Small intestine (tissue), 7 donors: ENCODE measurements at regions not wholly inside any gene's neighbourhood (a gene's known extent, or its start where the extent isn't known, plus 50 kb on each side); places are given as distances from the start of the nearest gene placed in this dataset.
"Not testable (repeated sequence)": the region's sequence is repeated elsewhere in the genome, so short reads cannot be mapped to it uniquely, and the experiment has no call there.

ENCODE experiments used
- DNase-seq, 2 donors: peaks; one replicate each; pipeline versions ENCODE4 v3.0.0 to v3.0.0-alpha.2; 2013
- FAIRE-seq: peaks from 2 replicates; lab custom pipeline; 2012; peaks lifted over from hg19 to GRCh38; lab: Jason Lieb, UNC
- H3K27ac ChIP-seq, 3 donors: one replicate each; pipeline ENCODE4 v1.5.1; 2013; ENCODE audit warnings: low read length in 2 of 3, mild to moderate bottlenecking in 2 of 3, control low read depth in 1 of 3, inconsistent platforms in 1 of 3, low read depth in 1 of 3, moderate library complexity in 1 of 3
- H3K27me3 ChIP-seq, 3 donors: one replicate each; pipeline ENCODE4 v1.6.1; 2013; ENCODE audit warnings: low read length in 3 of 3, inconsistent platforms in 1 of 3; ENCODE audit not compliant: control insufficient read depth in 3 of 3, insufficient read depth in 3 of 3
- H3K36me3 ChIP-seq, 3 donors: one replicate each; pipeline ENCODE4 v1.6.1; 2013; ENCODE audit warnings: low read length in 3 of 3, inconsistent platforms in 1 of 3, low read depth in 1 of 3, mild to moderate bottlenecking in 1 of 3, moderate library complexity in 1 of 3; ENCODE audit not compliant: control insufficient read depth in 3 of 3, insufficient read depth in 2 of 3
- H3K4me1 ChIP-seq, 3 donors: one replicate each; pipeline ENCODE4 v1.6.1; 2013; ENCODE audit warnings: low read length in 2 of 3, inconsistent platforms in 1 of 3, low read depth in 1 of 3, mild to moderate bottlenecking in 1 of 3, moderate library complexity in 1 of 3; ENCODE audit not compliant: control insufficient read depth in 3 of 3, insufficient read depth in 2 of 3
- H3K4me3 ChIP-seq, 3 donors: one replicate each; pipeline ENCODE4 v1.5.1; 2013; ENCODE audit warnings: low read length in 3 of 3, control low read depth in 1 of 3, inconsistent platforms in 1 of 3, low read depth in 1 of 3, mild to moderate bottlenecking in 1 of 3, moderate library complexity in 1 of 3
- H3K9me3 ChIP-seq, 2 donors: one replicate each; pipeline ENCODE4 v1.6.1; 2013; ENCODE audit warnings: low read depth in 1 of 2, low read length in 1 of 2; ENCODE audit not compliant: control insufficient read depth in 2 of 2, insufficient read depth in 1 of 2
- WGBS, 3 donors: extraction: QIAGEN DNeasy Blood & Tissue Kit; methylation state at CpG; one replicate each; pipeline ENCODE4 v1.1.7; 2013; 5-methylcytosine and 5-hydroxymethylcytosine counted together
- donor health status: healthy with polysubstance abuse.
- donor health status: control.
- donor health status: control.
- donor health status: Bipolar disorder and iron deficiency.
- donor health status: healthy.

DNA sequence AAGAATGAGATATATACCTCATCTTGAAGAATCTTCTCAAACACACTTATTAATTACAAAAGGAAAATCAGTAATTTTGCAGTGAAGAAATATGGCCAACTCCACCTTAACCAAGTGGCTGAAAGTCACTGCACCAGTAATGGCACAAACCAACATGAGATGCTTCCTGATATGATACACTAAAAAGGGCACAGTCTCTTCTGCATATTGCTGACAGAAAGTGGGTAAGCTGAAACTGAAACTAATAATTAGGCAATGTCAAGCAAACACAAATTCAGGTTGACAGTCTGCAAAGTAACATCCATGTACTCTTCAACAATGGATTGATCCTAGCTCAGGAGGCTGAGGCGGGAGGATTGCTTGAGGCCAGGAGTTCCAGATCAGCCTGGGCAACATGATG lies 56.1 kb downstream of the ZNF22 start:
- FAIRE-seq, H3K9me3 ChIP-seq, H3K36me3 ChIP-seq, H3K4me1 ChIP-seq, DNase-seq, H3K27me3 ChIP-seq, H3K27ac ChIP-seq, H3K4me3 ChIP-seq: not testable (repeated sequence)
- 87 to 98% (median 95%) methylated on average over 1 of the region's 1 CpG for WGBS, 3 donors

GRCh38 chr10:45058580-45058979 lies 57.9 kb downstream of the ZNF22 start:
- 67 to 83% (median 76%) methylated on average over 1 of the region's 1 CpG for WGBS, 3 donors
- no peak for DNase-seq
- H3K27ac ChIP-seq = no peak overlapping the region
- H3K27me3 ChIP-seq = peaks cover 0 to 3% (median 0%) of the 10 kb centered on the region in 3 donors
- no peak for FAIRE-seq
- H3K4me3 ChIP-seq = no peak overlapping the region
- H3K9me3 ChIP-seq = no peaks in the 10 kb centered on the region
- no peaks in the 10 kb centered on the region for H3K36me3 ChIP-seq
- no peaks in the 10 kb centered on the region for H3K4me1 ChIP-seq

- FAIRE-seq = no peak
- no peak for DNase-seq
- Histone ChIP-seq H3K4me3 (no peak overlapping the region), H3K9me3 (no peaks in the 10 kb centered on the region), H3K27ac (no peak overlapping the region), H3K36me3 (no peaks in the 10 kb centered on the region), H3K4me1 (no peaks in the 10 kb centered on the region), H3K27me3 (peaks cover 0 to 3% (median 0%) of the 10 kb centered on the region in 3 donors)
- 86 to 91% (median 89%) methylated on average over 4 of the region's 4 CpGs for WGBS, 3 donors
Measured at GRCh38 chr10:45058992-45059561, 58.4 kb downstream of the ZNF22 start.

DNA sequence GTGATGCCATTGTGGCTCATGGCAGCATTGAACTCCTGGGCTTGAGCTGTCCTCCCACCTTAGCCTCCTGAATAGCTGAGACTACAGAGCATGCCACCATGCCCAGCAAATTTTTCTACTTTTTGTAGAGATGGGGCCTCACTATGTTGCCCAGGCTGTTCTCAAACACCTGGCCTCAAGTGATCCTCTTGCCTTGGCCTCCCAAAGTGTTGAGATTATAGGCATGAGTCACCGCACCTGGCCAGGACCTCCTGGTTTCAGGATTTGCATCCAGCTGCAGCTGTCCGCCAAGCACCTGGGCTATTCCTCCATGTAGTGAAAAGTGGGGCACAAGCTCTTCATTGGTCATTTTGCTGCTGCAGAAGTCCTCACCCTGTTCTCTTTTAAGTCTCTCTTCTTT lies 58.9 kb downstream of the ZNF22 start:
- DNase-seq = no peak
- Histone ChIP-seq H3K4me1 (no peaks in the 10 kb centered on the region), H3K4me3 (no peak overlapping the region), H3K9me3 (no peaks in the 10 kb centered on the region), H3K27me3 (peaks cover 0 to 3% (median 0%) of the 10 kb centered on the region in 3 donors), H3K27ac (no peak overlapping the region), H3K36me3 (no peaks in the 10 kb centered on the region)
- WGBS, 3 donors = 91 to 97% (median 97%) methylated on average over 2 of the region's 2 CpGs
- FAIRE-seq = no peak

- FAIRE-seq = no peak
- Histone ChIP-seq H3K9me3 (no peaks in the 10 kb centered on the region), H3K4me1 (no peaks in the 10 kb centered on the region), H3K27me3 (peaks cover 0 to 3% (median 0%) of the 10 kb centered on the region in 3 donors), H3K36me3 (no peaks in the 10 kb centered on the region), H3K4me3 (no peak overlapping the region), H3K27ac (no peak overlapping the region)
- no peak for DNase-seq
- WGBS, 3 donors = 68 to 74% (median 74%) methylated on average over 8 of the region's 8 CpGs
Measured at GRCh38 chr10:45061982-45062381, 61.3 kb downstream of the ZNF22 start.

DNA sequence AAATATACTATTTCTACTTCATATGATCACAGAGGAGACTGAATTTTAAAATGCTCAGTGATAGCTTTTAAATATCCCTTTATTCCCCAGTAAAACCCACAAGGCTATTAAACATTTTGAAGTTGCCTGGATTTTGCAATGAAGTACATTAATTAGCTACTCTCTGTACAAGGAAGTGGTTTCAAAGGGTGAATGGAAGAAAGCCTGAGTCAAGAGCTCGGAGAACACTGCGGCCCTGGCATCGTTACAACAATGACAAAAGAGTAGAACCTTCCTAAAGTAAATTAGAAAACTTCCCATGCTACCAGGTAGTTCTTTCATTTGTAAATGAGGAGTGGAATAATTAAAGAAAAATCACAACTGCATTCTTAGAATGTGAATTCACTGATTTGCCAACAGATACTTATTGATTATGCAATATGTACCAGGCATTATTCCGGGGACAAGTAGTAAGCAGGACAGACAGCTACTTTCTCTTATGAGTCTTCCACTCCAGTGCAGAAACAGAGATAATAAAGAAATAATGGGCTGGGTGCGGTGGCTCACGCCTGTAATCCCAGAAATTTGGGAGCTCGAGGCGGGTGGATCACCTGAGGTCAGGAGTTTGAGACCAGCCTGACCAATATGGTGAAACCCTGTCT lies 63.0 kb downstream of the ZNF22 start:
- Histone ChIP-seq H3K4me1 (no peaks in the 10 kb centered on the region), H3K27ac (no peak overlapping the region), H3K4me3 (no peak overlapping the region), H3K9me3 (no peaks in the 10 kb centered on the region), H3K36me3 (no peaks in the 10 kb centered on the region), H3K27me3 (peaks cover 0 to 3% (median 0%) of the 10 kb centered on the region in 3 donors)
- WGBS, 3 donors = 67 to 76% (median 71%) methylated on average over 8 of the region's 8 CpGs
- no peak for FAIRE-seq
- no peak for DNase-seq

- no peaks in the 10 kb centered on the region for H3K4me1 ChIP-seq
- H3K4me3 ChIP-seq = no peak overlapping the region
- peaks cover 0 to 4% (median 0%) of the 10 kb centered on the region in 3 donors for H3K27me3 ChIP-seq
- H3K27ac ChIP-seq = no peak overlapping the region
- no peak for FAIRE-seq
- DNase-seq = no peak
- no peaks in the 10 kb centered on the region for H3K9me3 ChIP-seq
- H3K36me3 ChIP-seq = no peaks in the 10 kb centered on the region
- 46 to 57% (median 53%) methylated on average over 3 of the region's 3 CpGs for WGBS, 3 donors
Measured at GRCh38 chr10:45064998-45065397, 64.3 kb downstream of the ZNF22 start.

- 88 to 90% (median 89%) methylated on average over 14 of the region's 14 CpGs for WGBS, 3 donors
Measured at GRCh38 chr10:45071043-45071813, 70.5 kb downstream of the ZNF22 start.

More at GRCh38 chr10:45071043-45071813, 70.5 kb downstream of the ZNF22 start:
- H3K9me3 ChIP-seq = peaks cover 0 to 10% of the 10 kb centered on the region in 2 donors
- no peaks in the 10 kb centered on the region for H3K36me3 ChIP-seq
- H3K27me3 ChIP-seq = peaks cover 0 to 2% (median 0%) of the 10 kb centered on the region in 3 donors
- H3K27ac ChIP-seq = no peak overlapping the region
- H3K4me1 ChIP-seq = no peaks in the 10 kb centered on the region
- DNase-seq = no peak
- FAIRE-seq = no peak
- no peak overlapping the region for H3K4me3 ChIP-seq
